Activated CD8-positive, alpha-beta memory T cell treated with anti-CD3 and anti-CD28 coated beads, Interleukin-2, amount 10 ng/mL, durations not matched to agents 7 days and 5 days (primary cell): ENCODE measurements at regions not wholly inside any gene's neighbourhood (a gene's known extent, or its start where the extent isn't known, plus 50 kb on each side); places are given as distances from the start of the nearest gene placed in this dataset.
"Not testable (repeated sequence)": the region's sequence is repeated elsewhere in the genome, so short reads cannot be mapped to it uniquely, and the experiment has no call there.

Experiments
- ATAC-seq: fragments of 150-1000 bp; cut with Tn5 transposase; one replicate; pipeline ENCODE4 v1.10.0; 2021; ENCODE audit warnings: moderate library complexity
- CTCF ChIA-PET: fragments of 350-600 bp; sonication (Branson Sonifier 250); formaldehyde crosslinking; loops from one replicate; lab custom pipeline; 2021; ENCODE audit warnings: antibody characterized with exemption; lab: Charles Lee
- DNase-seq: peaks from one replicate; pipeline ENCODE4 v3.0.0-alpha.2; 2020
- H3K27ac Mint-ChIP-seq: one replicate; pipeline ENCODE4 v1.8.0; 2021; ENCODE audit warnings: mild to moderate bottlenecking, mixed read lengths
- H3K27me3 Mint-ChIP-seq: one replicate; pipeline ENCODE4 v1.8.0; 2021; ENCODE audit warnings: mixed read lengths
- H3K36me3 Mint-ChIP-seq: one replicate; pipeline ENCODE4 v1.8.0; 2021; ENCODE audit warnings: mild to moderate bottlenecking, mixed read lengths
- H3K4me1 Mint-ChIP-seq: one replicate; pipeline ENCODE4 v1.8.0; 2021; ENCODE audit warnings: mixed read lengths
- H3K4me3 Mint-ChIP-seq: one replicate; pipeline ENCODE4 v1.8.0; 2021; ENCODE audit warnings: mild to moderate bottlenecking, moderate library complexity, mixed read lengths
- H3K9me3 Mint-ChIP-seq: one replicate; pipeline ENCODE4 v1.8.0; 2022; ENCODE audit warnings: low read depth, mixed read lengths

DNA sequence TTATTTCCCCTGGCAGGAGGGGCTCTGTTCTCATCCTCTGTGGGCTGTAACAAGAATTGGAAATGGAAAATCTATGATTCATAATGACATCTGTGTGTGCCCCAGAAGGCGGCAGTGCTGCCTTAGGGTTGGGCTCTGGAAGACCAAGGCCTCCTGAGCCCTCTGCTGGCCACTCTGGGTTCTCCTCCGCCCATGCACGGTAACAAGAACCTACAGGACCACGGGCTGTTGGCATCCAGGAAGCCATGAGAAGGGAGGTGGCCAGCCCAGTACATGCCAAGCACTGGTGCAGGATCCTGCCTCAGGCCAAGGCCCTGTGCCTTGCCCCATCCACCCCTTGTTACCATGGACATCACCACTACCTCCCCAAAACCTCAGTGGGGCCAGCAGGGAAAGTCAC, 454.2 kb downstream of the TP53TG3F start:
- H3K27me3 Mint-ChIP-seq, H3K27ac Mint-ChIP-seq, DNase-seq, H3K4me1 Mint-ChIP-seq, H3K4me3 Mint-ChIP-seq, H3K36me3 Mint-ChIP-seq, H3K9me3 Mint-ChIP-seq, CTCF ChIA-PET, ATAC-seq: not testable (repeated sequence)

- H3K27me3 Mint-ChIP-seq, H3K36me3 Mint-ChIP-seq: not testable (repeated sequence)
Measured at GRCh38 chr16:33920761-33921545, 461.5 kb downstream of the TP53TG3F start.

DNA sequence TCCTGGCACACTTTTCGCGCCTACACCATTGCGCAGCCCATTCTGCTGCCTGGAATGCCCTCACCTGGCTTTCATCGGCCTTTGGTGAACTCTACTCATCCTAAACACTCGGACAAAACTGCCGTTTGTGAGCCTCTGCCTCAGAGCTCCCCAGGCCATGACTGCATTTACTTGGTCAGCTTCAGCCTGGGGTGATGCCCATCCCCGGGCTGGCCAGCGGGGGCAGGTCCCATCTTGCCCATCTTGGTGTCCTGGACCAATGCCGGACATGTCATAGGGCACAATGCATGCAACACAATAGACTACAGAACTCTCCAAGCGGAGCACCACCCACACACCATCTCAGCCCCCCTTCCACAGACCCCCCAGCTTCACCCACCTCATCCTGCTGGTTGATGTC, 463.5 kb downstream of the TP53TG3F start:
- H3K9me3 Mint-ChIP-seq, H3K4me3 Mint-ChIP-seq, DNase-seq, H3K36me3 Mint-ChIP-seq, H3K4me1 Mint-ChIP-seq, H3K27me3 Mint-ChIP-seq, ATAC-seq, H3K27ac Mint-ChIP-seq, CTCF ChIA-PET: not testable (repeated sequence)

More at GRCh38 chr16:33920761-33921545, 461.5 kb downstream of the TP53TG3F start:
- H3K27ac Mint-ChIP-seq, H3K4me3 Mint-ChIP-seq, DNase-seq, H3K4me1 Mint-ChIP-seq, H3K9me3 Mint-ChIP-seq, ATAC-seq, CTCF ChIA-PET: not testable (repeated sequence)

GRCh38 chr16:33928026-33928425, 468.6 kb downstream of the TP53TG3F start:
- H3K27me3 Mint-ChIP-seq, H3K9me3 Mint-ChIP-seq, ATAC-seq, CTCF ChIA-PET, H3K4me1 Mint-ChIP-seq, H3K27ac Mint-ChIP-seq, DNase-seq, H3K4me3 Mint-ChIP-seq, H3K36me3 Mint-ChIP-seq: not testable (repeated sequence)

DNA sequence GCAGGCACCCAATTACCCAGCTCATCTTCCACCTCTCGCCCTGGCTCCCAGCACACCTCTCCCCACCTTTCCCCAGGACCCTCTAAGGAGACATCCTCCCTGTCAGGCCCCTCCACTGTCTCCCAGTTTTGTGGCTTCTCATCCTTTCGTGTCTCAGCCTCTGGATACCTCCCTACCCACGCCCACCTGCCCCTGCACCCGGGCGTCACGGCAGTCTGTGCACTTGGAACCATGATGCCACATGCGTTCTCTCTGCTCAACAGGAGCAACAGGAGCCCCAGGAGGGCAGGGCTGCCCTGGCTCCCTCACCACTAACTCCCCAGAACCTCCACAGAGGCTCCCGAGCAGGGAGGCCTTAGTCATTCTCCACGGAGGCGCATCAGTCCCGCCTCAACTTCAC, 472.8 kb downstream of the TP53TG3F start:
- H3K27ac Mint-ChIP-seq, H3K36me3 Mint-ChIP-seq, CTCF ChIA-PET, ATAC-seq, H3K4me3 Mint-ChIP-seq, H3K4me1 Mint-ChIP-seq, H3K9me3 Mint-ChIP-seq, H3K27me3 Mint-ChIP-seq, DNase-seq: not testable (repeated sequence)

GRCh38 chr16:33933039-33933438, 473.6 kb downstream of the TP53TG3F start:
- H3K36me3 Mint-ChIP-seq, H3K4me3 Mint-ChIP-seq, DNase-seq, H3K4me1 Mint-ChIP-seq, H3K9me3 Mint-ChIP-seq, H3K27ac Mint-ChIP-seq, CTCF ChIA-PET, ATAC-seq, H3K27me3 Mint-ChIP-seq: not testable (repeated sequence)

DNA sequence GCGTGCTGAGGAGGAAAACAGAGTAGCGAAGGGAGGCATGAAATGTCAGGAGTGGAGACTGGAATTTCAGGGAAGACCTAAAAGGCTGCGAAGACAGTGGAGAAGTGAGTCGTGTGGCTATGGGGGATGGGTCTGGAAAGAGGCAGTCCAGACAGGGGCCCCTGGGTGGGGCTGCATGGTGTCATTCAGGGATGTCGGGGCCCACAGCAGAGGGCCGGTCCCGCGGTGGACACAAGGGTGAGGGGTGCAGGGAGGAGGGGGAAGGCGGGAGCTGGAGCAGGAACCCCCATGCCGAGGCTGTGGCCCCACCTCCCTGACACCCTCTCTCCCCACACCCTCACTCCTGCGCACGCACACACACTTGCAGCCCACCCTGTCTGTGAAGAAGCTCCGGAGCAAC, 476.4 kb downstream of the TP53TG3F start:
- H3K36me3 Mint-ChIP-seq, DNase-seq, CTCF ChIA-PET: not testable (repeated sequence)

GRCh38 chr16:33938097-33938496, 478.7 kb downstream of the TP53TG3F start:
- H3K27me3 Mint-ChIP-seq, CTCF ChIA-PET, H3K27ac Mint-ChIP-seq, H3K9me3 Mint-ChIP-seq, H3K4me3 Mint-ChIP-seq, DNase-seq, ATAC-seq, H3K36me3 Mint-ChIP-seq, H3K4me1 Mint-ChIP-seq: not testable (repeated sequence)

More for the DNA sequence above, 476.4 kb downstream of the TP53TG3F start:
- not testable (repeated sequence) for ATAC-seq, H3K4me3 Mint-ChIP-seq, H3K27ac Mint-ChIP-seq, H3K9me3 Mint-ChIP-seq, H3K27me3 Mint-ChIP-seq, H3K4me1 Mint-ChIP-seq

GRCh38 chr16:33961536-33961935, 502.1 kb downstream of the TP53TG3F start:
- H3K27me3 Mint-ChIP-seq, H3K4me3 Mint-ChIP-seq, DNase-seq, H3K27ac Mint-ChIP-seq, ATAC-seq, H3K9me3 Mint-ChIP-seq, H3K4me1 Mint-ChIP-seq, H3K36me3 Mint-ChIP-seq, CTCF ChIA-PET: not testable (repeated sequence)

- H3K9me3 Mint-ChIP-seq, CTCF ChIA-PET, DNase-seq, H3K4me1 Mint-ChIP-seq, H3K36me3 Mint-ChIP-seq, H3K27ac Mint-ChIP-seq, H3K4me3 Mint-ChIP-seq, ATAC-seq, H3K27me3 Mint-ChIP-seq: not testable (repeated sequence)
Measured at GRCh38 chr16:33965534-33965933, 506.1 kb downstream of the TP53TG3F start.

- H3K27me3 Mint-ChIP-seq, H3K36me3 Mint-ChIP-seq, ATAC-seq, H3K9me3 Mint-ChIP-seq, H3K4me1 Mint-ChIP-seq, DNase-seq, CTCF ChIA-PET, H3K27ac Mint-ChIP-seq, H3K4me3 Mint-ChIP-seq: not testable (repeated sequence)
Measured at GRCh38 chr16:33966855-33967254, 507.4 kb downstream of the TP53TG3F start.

GRCh38 chr16:33974557-33974956, 515.1 kb downstream of the TP53TG3F start:
- H3K36me3 Mint-ChIP-seq, ATAC-seq, CTCF ChIA-PET, H3K4me1 Mint-ChIP-seq, H3K4me3 Mint-ChIP-seq, H3K27ac Mint-ChIP-seq, H3K27me3 Mint-ChIP-seq, H3K9me3 Mint-ChIP-seq, DNase-seq: not testable (repeated sequence)

- H3K27ac Mint-ChIP-seq, H3K36me3 Mint-ChIP-seq, H3K4me1 Mint-ChIP-seq, H3K9me3 Mint-ChIP-seq, CTCF ChIA-PET, H3K4me3 Mint-ChIP-seq, H3K27me3 Mint-ChIP-seq, ATAC-seq, DNase-seq: not testable (repeated sequence)
Measured at GRCh38 chr16:33975744-33976143, 516.3 kb downstream of the TP53TG3F start.

DNA sequence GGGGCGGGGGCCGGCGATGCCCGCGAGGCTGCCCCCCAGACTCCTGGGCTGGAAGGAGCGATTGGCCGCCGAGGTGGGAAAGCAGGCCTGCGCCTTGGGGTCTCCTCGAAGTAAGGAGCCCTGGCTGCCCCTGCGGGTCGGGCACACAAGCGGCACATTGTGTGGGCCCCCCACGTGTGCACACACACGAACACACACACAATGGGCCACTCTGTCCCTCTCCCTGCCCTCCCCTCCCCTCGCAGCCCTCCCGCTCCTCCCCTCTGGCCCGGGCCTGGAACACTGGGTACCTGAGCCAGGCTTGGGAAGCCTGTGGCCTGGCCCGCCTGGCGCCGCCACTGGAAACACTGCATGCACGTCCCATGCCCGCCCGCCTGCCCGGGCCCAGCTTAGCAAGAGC, 517.1 kb downstream of the TP53TG3F start:
- H3K4me1 Mint-ChIP-seq, ATAC-seq, H3K36me3 Mint-ChIP-seq, H3K27ac Mint-ChIP-seq, H3K27me3 Mint-ChIP-seq, CTCF ChIA-PET, H3K4me3 Mint-ChIP-seq, H3K9me3 Mint-ChIP-seq, DNase-seq: not testable (repeated sequence)
